ENCODE measurements at regions not wholly inside any gene's neighbourhood (a gene's known extent, or its start where the extent isn't known, plus 50 kb on each side); places are given as distances from the start of the nearest gene placed in this dataset.

GRCh38 chr7:124672011-124672410, 93.6 kb downstream of the GPR37 start:
- no peaks in the 10 kb centered on the region for H3K4me1 ChIP-seq (ENCODE audit: control insufficient read depth, insufficient read depth, low read length)
- no peak for DNase-seq
- no peaks in the 10 kb centered on the region for H3K9me3 ChIP-seq (ENCODE audit: control insufficient read depth, low read depth, low read length)
- H3K27me3 ChIP-seq (ENCODE audit: control insufficient read depth, insufficient read depth, low read length), result no peaks in the 10 kb centered on the region
- WGBS (ENCODE audit: insufficient coverage, low lambda C conversion rate), result no CpG with 5 or more reads among the region's 1 CpG
- H3K4me3 ChIP-seq (ENCODE audit: low read length), result no peak overlapping the region
- no peak overlapping the region for H3K27ac ChIP-seq (ENCODE audit: low read length)
- no peaks in the 10 kb centered on the region for H3K36me3 ChIP-seq (ENCODE audit: control insufficient read depth, insufficient read depth, low read length)

GRCh38 chr7:124667312-124668153, 98.1 kb downstream of the GPR37 start:
- no peak overlapping the region for H3K27ac ChIP-seq (ENCODE audit: low read length)
- no peaks in the 10 kb centered on the region for H3K4me1 ChIP-seq (ENCODE audit: control insufficient read depth, insufficient read depth, low read length)
- DNase-seq, result no peak
- H3K36me3 ChIP-seq (ENCODE audit: control insufficient read depth, insufficient read depth, low read length), result no peaks in the 10 kb centered on the region
- no peak overlapping the region for H3K4me3 ChIP-seq (ENCODE audit: low read length)
- 88% methylated on average over 4 of the region's 9 CpGs for WGBS (ENCODE audit: insufficient coverage, low lambda C conversion rate)
- no peaks in the 10 kb centered on the region for H3K9me3 ChIP-seq (ENCODE audit: control insufficient read depth, low read depth, low read length)
- no peaks in the 10 kb centered on the region for H3K27me3 ChIP-seq (ENCODE audit: control insufficient read depth, insufficient read depth, low read length)

GRCh38 chr7:124662937-124663336, 102.7 kb downstream of the GPR37 start:
- DNase-seq, result no peak
- H3K9me3 ChIP-seq (ENCODE audit: control insufficient read depth, low read depth, low read length), result no peaks in the 10 kb centered on the region
- H3K4me3 ChIP-seq (ENCODE audit: low read length), result no peak overlapping the region
- H3K4me1 ChIP-seq (ENCODE audit: control insufficient read depth, insufficient read depth, low read length), result no peaks in the 10 kb centered on the region
- H3K27me3 ChIP-seq (ENCODE audit: control insufficient read depth, insufficient read depth, low read length), result no peaks in the 10 kb centered on the region
- H3K27ac ChIP-seq (ENCODE audit: low read length), result no peak overlapping the region
- no peaks in the 10 kb centered on the region for H3K36me3 ChIP-seq (ENCODE audit: control insufficient read depth, insufficient read depth, low read length)

- Histone ChIP-seq H3K27ac (ENCODE audit: low read length) (no peak overlapping the region), H3K36me3 (ENCODE audit: control insufficient read depth, insufficient read depth, low read length) (no peaks in the 10 kb centered on the region), H3K27me3 (ENCODE audit: control insufficient read depth, insufficient read depth, low read length) (no peaks in the 10 kb centered on the region), H3K9me3 (ENCODE audit: control insufficient read depth, low read depth, low read length) (no peaks in the 10 kb centered on the region), H3K4me1 (ENCODE audit: control insufficient read depth, insufficient read depth, low read length) (no peaks in the 10 kb centered on the region), H3K4me3 (ENCODE audit: low read length) (no peak overlapping the region)
- 82% methylated on average over 3 of the region's 4 CpGs for WGBS (ENCODE audit: insufficient coverage, low lambda C conversion rate)
- DNase-seq, result no peak
Observed at GRCh38 chr7:124662372-124662771, 103.2 kb downstream of the GPR37 start.

GRCh38 chr7:124655990-124656389, 109.6 kb downstream of the GPR37 start:
- H3K4me3 ChIP-seq (ENCODE audit: low read length), result no peak overlapping the region
- DNase-seq, result no peak
- H3K9me3 ChIP-seq (ENCODE audit: control insufficient read depth, low read depth, low read length), result no peaks in the 10 kb centered on the region
- H3K27me3 ChIP-seq (ENCODE audit: control insufficient read depth, insufficient read depth, low read length), result no peaks in the 10 kb centered on the region
- no peak overlapping the region for H3K27ac ChIP-seq (ENCODE audit: low read length)
- 30% methylated on average over 3 of the region's 3 CpGs for WGBS (ENCODE audit: insufficient coverage, low lambda C conversion rate)
- H3K4me1 ChIP-seq (ENCODE audit: control insufficient read depth, insufficient read depth, low read length), result no peaks in the 10 kb centered on the region
- no peaks in the 10 kb centered on the region for H3K36me3 ChIP-seq (ENCODE audit: control insufficient read depth, insufficient read depth, low read length)

- no peak overlapping the region for H3K27ac ChIP-seq (ENCODE audit: low read length)
- H3K36me3 ChIP-seq (ENCODE audit: control insufficient read depth, insufficient read depth, low read length), result no peaks in the 10 kb centered on the region
- no peaks in the 10 kb centered on the region for H3K9me3 ChIP-seq (ENCODE audit: control insufficient read depth, low read depth, low read length)
- no peaks in the 10 kb centered on the region for H3K27me3 ChIP-seq (ENCODE audit: control insufficient read depth, insufficient read depth, low read length)
- H3K4me3 ChIP-seq (ENCODE audit: low read length), result no peak overlapping the region
- no peaks in the 10 kb centered on the region for H3K4me1 ChIP-seq (ENCODE audit: control insufficient read depth, insufficient read depth, low read length)
- no peak for DNase-seq
- 100% methylated on average over 1 of the region's 1 CpG for WGBS (ENCODE audit: insufficient coverage, low lambda C conversion rate)
Observed at GRCh38 chr7:124652237-124652636, 113.4 kb downstream of the GPR37 start.

GRCh38 chr7:124651136-124651535, 114.5 kb downstream of the GPR37 start:
- Histone ChIP-seq H3K36me3 (ENCODE audit: control insufficient read depth, insufficient read depth, low read length) (no peaks in the 10 kb centered on the region), H3K4me3 (ENCODE audit: low read length) (no peak overlapping the region), H3K9me3 (ENCODE audit: control insufficient read depth, low read depth, low read length) (no peaks in the 10 kb centered on the region), H3K27me3 (ENCODE audit: control insufficient read depth, insufficient read depth, low read length) (no peaks in the 10 kb centered on the region), H3K27ac (ENCODE audit: low read length) (no peak overlapping the region), H3K4me1 (ENCODE audit: control insufficient read depth, insufficient read depth, low read length) (no peaks in the 10 kb centered on the region)
- 90% methylated on average over 2 of the region's 4 CpGs for WGBS (ENCODE audit: insufficient coverage, low lambda C conversion rate)
- DNase-seq, result no peak

GRCh38 chr7:124649397-124650014, 116.1 kb downstream of the GPR37 start:
- Histone ChIP-seq H3K9me3 (ENCODE audit: control insufficient read depth, low read depth, low read length) (no peaks in the 10 kb centered on the region), H3K27me3 (ENCODE audit: control insufficient read depth, insufficient read depth, low read length) (no peaks in the 10 kb centered on the region), H3K4me1 (ENCODE audit: control insufficient read depth, insufficient read depth, low read length) (no peaks in the 10 kb centered on the region), H3K4me3 (ENCODE audit: low read length) (no peak overlapping the region), H3K36me3 (ENCODE audit: control insufficient read depth, insufficient read depth, low read length) (no peaks in the 10 kb centered on the region), H3K27ac (ENCODE audit: low read length) (no peak overlapping the region)
- WGBS (ENCODE audit: insufficient coverage, low lambda C conversion rate), result 80% methylated on average over 2 of the region's 4 CpGs
- DNase-seq, result no peak

- no peaks in the 10 kb centered on the region for H3K27me3 ChIP-seq (ENCODE audit: control insufficient read depth, insufficient read depth, low read length)
- no peaks in the 10 kb centered on the region for H3K4me1 ChIP-seq (ENCODE audit: control insufficient read depth, insufficient read depth, low read length)
- H3K9me3 ChIP-seq (ENCODE audit: control insufficient read depth, low read depth, low read length), result no peaks in the 10 kb centered on the region
- H3K36me3 ChIP-seq (ENCODE audit: control insufficient read depth, insufficient read depth, low read length), result no peaks in the 10 kb centered on the region
- no peak for DNase-seq
- no peak overlapping the region for H3K4me3 ChIP-seq (ENCODE audit: low read length)
- no peak overlapping the region for H3K27ac ChIP-seq (ENCODE audit: low read length)
Observed at GRCh38 chr7:124647630-124648306, 117.8 kb downstream of the GPR37 start.

- no peak for DNase-seq
- Histone ChIP-seq H3K27me3 (ENCODE audit: control insufficient read depth, insufficient read depth, low read length) (no peaks in the 10 kb centered on the region), H3K36me3 (ENCODE audit: control insufficient read depth, insufficient read depth, low read length) (no peaks in the 10 kb centered on the region), H3K27ac (ENCODE audit: low read length) (no peak overlapping the region), H3K9me3 (ENCODE audit: control insufficient read depth, low read depth, low read length) (no peaks in the 10 kb centered on the region), H3K4me1 (ENCODE audit: control insufficient read depth, insufficient read depth, low read length) (no peaks in the 10 kb centered on the region), H3K4me3 (ENCODE audit: low read length) (no peak overlapping the region)
- 89% methylated on average over 3 of the region's 5 CpGs for WGBS (ENCODE audit: insufficient coverage, low lambda C conversion rate)
Observed at GRCh38 chr7:124645704-124646103, 119.9 kb downstream of the GPR37 start.
